HEK293T (cell line): ENCODE measurements at regions not wholly inside any gene's neighbourhood (a gene's known extent, or its start where the extent isn't known, plus 50 kb on each side); places are given as distances from the start of the nearest gene placed in this dataset.

Source experiments
- FOXM1 ChIP-seq: fragments of 450-650 bp; IDR thresholded peaks from 2 replicates; pipeline ENCODE4 v1.6.1; 2017; ENCODE audit warnings: mild to moderate bottlenecking, borderline replicate concordance
- NFRKB ChIP-seq: fragments of 450-650 bp; IDR thresholded peaks from 2 replicates; pipeline ENCODE4 v1.6.1; 2016; ENCODE audit warnings: mild to moderate bottlenecking, moderate library complexity

GRCh38 chr11:122046438-122046837, 69.6 kb downstream of the BLID start:
- TF ChIP-seq FOXM1: no peak
- TF ChIP-seq NFRKB: no peak
